ENCODE measurements at regions not wholly inside any gene's neighbourhood (a gene's known extent, or its start where the extent isn't known, plus 50 kb on each side); places are given as distances from the start of the nearest gene placed in this dataset.

- DNase-seq, result no peak
Measured at GRCh38 chr10:78899098-78899754, 169.5 kb upstream of the ZMIZ1 start.

GRCh38 chr10:78899996-78900714 lies 168.6 kb upstream of the ZMIZ1 start:
- DNase-seq, result peak; percentile 32

GRCh38 chr10:78900715-78901430 lies 167.9 kb upstream of the ZMIZ1 start:
- DNase-seq, result no peak

DNA sequence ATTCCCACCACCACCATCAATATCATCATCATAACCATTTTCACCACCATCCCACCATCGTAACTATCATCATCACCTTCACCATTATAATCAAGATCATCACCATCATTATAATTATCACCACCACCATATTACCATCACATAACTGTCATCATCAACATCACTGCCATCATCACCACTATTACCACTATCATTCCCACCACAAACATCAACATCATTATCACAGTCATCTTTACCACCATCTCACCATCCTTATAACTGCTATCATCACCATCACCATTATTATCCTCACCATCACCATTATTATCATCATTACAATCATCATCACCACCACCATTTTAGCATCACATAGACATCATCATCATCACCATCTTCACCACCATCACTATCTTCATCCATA lies 167.1 kb upstream of the ZMIZ1 start:
- no peak for DNase-seq

GRCh38 chr10:78902815-78903214 lies 166.0 kb upstream of the ZMIZ1 start:
- DNase-seq, result no peak

DNA sequence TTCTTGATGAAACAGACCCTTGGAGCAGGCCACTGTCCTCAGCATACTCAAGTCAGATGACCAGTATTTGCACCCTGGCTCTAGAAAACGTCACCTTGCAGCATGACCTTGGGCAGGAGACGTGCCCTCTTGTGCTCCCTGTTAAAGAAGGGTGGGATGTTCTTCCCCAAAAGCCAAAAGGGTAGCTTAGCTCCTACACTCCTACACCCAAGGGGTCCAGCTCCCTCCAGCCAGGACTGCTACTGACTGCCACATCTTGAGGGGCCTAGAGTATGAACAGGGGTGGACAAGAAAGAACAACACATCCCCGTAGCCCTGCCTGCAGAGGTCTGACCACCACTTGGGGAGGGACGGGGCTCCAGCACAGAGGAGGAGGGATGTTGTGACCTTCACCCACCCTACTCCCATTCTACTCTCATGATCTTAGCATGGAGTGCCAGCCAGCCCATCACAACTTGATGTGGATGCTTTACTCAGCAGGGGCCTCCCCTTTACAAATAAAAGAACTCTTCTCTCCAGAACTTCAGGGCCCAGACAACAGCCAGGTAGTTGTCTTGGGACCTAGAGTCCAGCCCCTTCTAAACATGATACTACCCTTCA lies 165.3 kb upstream of the ZMIZ1 start:
- DNase-seq, result no peak

DNA sequence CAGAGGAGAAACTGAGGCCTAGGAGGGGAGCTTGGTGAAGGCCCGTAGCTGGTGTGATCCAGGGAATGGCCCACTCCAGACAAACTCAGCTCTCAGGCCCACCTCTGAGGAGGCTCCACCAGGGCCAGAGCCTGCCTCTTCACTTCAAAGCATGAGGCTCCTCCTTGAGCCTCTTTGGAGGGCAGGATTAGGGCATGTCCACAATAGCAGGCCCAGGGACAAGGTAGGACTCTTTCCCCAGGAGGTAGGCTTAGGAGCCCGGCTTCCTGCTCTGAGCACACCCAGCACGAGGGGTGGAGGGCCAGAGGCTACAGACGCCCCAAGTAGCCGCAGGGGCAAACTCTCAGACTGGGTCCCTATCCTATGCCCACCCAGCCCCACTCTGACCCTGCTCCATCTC lies 164.6 kb upstream of the ZMIZ1 start:
- no peak for DNase-seq

DNA sequence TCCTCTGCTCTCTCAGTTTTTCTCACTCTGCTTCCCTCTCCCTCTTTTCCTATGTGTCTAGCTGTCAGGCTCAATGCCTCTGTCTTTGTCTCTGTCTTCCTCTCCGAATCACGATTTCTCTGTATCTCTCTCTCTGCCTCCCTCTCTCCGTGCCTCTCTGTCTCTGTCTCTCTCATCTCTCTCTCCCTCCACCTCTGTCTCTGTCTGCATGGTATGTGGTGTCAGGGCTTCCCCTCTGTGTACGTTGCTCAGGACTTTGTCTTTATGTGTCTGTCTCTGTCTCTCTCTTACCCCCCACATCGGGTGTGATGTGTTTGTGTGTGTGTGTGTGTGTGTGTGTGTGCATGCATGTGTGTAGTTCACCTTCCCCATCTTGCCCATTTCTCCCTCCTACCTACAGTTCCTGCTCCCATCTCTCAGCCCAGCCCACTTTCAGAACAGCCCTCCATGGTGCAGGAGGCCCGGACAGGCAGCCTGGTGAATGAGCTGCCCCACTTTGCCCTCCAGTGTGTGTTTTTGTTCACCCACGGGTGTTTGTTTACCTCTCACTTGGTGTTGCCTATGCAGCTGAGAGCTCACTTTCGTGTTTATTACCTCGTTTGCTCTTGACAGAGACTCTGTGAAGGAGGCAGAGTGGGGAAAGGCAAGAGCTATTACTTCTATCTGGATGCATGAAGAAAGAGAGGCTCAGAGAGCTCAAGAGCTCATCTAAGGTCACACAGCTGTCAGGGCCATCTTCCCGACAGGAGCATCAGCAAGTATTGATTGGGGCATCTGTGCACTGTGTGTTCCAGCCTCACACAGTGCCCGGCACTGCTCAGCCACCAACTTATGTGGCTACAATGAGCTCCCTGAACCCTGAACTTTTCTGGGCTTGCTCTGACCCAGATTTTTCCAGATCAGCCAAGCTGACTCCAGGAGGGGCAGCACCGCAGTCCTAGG lies 163.5 kb upstream of the ZMIZ1 start:
- no peak for DNase-seq

GRCh38 chr10:78905957-78906308 lies 162.8 kb upstream of the ZMIZ1 start:
- no peak for DNase-seq

DNA sequence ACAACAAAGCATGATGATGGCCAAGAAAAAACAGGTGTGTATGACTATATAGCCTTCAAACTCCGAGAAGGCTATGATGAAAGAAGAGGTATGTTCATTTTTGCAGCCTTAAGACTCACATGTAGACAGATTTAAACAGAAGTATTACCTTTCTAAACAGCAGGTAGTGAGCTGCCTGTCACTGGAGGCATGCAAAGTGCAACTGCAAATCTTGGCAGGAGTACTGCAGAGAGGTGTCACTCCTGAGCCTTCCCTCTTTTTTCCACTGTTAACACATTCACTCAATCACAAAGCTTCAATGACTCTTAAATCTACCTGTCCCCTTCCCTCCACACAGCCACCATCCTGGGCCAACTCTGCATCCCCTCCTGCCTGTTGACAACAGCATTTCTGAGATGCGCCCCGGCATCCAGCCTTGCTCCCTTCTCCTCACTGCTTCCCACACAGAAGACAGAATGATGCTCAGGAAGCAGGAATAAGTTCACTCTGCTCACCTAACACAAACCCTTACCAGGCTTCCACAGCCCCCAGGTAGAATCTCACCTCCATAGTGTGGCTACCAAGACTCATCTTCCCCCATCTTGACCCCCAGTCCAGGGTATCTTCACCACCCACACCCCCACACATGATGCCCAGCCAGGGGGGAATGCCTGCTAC lies 161.9 kb upstream of the ZMIZ1 start:
- DNase-seq, result no peak

- DNase-seq, result no peak
Measured at GRCh38 chr10:78907551-78908211, 161.1 kb upstream of the ZMIZ1 start.

GRCh38 chr10:78909221-78909620 lies 159.5 kb upstream of the ZMIZ1 start:
- DNase-seq, result no peak

DNA sequence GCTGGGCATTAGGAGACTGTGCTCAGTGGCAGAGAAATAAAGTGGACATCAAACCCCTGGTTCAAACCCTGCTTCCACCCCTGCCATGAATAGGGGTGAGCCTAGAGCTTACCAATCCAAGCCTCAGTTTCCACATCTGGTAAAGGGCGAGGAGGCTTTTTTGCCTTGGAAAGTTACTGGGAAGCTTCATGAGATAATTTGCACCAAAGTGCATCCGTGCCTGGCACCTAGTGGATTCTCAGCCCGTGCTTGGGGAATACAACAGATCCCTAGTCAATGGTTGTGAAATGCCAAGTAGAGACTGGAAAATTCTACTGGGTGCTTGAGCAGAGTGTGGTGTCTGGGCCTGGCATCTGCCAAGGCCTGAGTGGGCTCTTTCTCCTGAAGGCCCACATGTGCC lies 158.7 kb upstream of the ZMIZ1 start:
- no peak for DNase-seq

- DNase-seq, result no peak
Measured at GRCh38 chr10:78910476-78910875, 158.3 kb upstream of the ZMIZ1 start.

GRCh38 chr10:78910886-78911285 lies 157.9 kb upstream of the ZMIZ1 start:
- DNase-seq, result no peak

GRCh38 chr10:78911533-78912340 lies 157.0 kb upstream of the ZMIZ1 start:
- no peak for DNase-seq

GRCh38 chr10:78912361-78913218 lies 156.2 kb upstream of the ZMIZ1 start:
- DNase-seq, result no peak

DNA sequence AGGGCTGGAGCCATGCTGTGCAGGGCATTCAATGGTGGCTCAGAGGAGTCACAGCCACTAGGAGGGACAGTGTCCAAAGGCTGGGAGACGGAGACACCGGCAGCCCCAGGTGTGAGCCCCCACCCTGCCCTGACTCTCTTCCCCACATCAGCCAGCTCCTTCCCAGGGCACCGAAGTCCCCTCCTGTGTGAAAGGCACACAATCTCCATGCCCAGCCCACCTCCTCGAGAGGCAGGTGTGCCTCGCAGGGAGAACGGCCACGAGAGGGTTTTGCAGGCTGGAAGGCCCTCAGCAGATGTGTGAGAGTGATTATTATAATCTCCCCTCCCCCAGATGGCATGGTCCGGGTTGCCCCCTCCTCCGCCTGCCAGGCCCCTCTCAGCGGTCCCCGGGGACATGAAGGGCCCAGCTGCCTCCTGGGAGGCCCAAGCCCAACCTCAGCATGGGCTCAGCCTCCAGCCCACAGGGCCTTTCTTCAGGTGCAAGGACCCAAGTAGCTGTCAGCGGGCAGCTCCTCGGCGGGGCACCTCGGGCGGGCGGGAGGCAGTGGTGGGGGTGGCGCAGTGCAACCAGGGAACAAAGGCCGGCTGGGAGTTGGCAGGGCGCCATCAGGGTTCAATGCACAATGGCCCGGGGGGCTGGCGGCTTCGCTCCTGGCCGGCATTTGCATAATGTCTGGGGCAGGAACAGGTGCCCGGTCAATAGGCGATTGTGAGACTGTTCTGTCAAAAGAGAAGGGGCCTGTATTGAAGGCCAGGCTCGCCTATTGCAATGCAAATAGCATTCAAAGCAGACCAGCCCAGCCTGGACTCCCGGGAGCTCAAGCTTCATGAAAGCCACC lies 155.3 kb upstream of the ZMIZ1 start:
- DNase-seq, result no peak

DNA sequence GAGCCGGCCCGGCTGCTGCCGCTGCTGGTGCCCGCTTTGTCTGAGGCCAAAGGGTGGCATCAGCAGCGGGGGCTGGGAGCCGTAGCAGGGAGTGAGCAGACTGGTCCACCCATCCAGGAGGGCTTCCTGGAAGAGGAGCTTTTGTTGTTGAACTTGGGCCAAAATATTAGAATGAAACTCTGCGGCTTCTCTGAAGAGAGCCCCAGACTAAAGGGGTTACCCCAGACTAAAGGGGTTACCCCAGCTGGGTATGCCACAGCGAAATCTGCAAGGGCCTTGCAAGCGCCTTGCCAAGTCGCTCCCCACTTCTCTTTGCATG lies 154.7 kb upstream of the ZMIZ1 start:
- no peak for DNase-seq

All from OCI-M1 (cell line).